ENCODE measurements at regions not wholly inside any gene's neighbourhood (a gene's known extent, or its start where the extent isn't known, plus 50 kb on each side); places are given as distances from the start of the nearest gene placed in this dataset.

GRCh38 chr9:129351642-129352145 lies 173.6 kb upstream of the IER5L start:
- TF ChIP-seq POLR2A (IDR thresholded peaks at IDR 0.05; ENCODE audit: low read length): no peak
- no peak for TF ChIP-seq GATA1 (IDR thresholded peaks at IDR 0.05; ENCODE audit: low read depth, low read length)

Measured in erythroblast (primary cell).